IPS-20b (cell line): ENCODE measurements at regions not wholly inside any gene's neighbourhood (a gene's known extent, or its start where the extent isn't known, plus 50 kb on each side); places are given as distances from the start of the nearest gene placed in this dataset.

Source experiments
- H3K27ac ChIP-seq: one replicate; pipeline ENCODE4 v1.5.1; 2013; ENCODE audit warnings: low read length
- H3K27me3 ChIP-seq: 2 replicates; pipeline ENCODE4 v1.6.1; 2013; ENCODE audit warnings: mild to moderate bottlenecking, low read length, inconsistent platforms; ENCODE audit not compliant: insufficient read depth
- H3K36me3 ChIP-seq: 2 replicates; pipeline ENCODE4 v1.6.1; 2013; ENCODE audit warnings: low read depth, mild to moderate bottlenecking, inconsistent platforms, low read length, moderate library complexity; ENCODE audit not compliant: insufficient read depth
- H3K4me1 ChIP-seq: 2 replicates; pipeline ENCODE4 v1.6.1; 2013; ENCODE audit warnings: mild to moderate bottlenecking, control low read depth, inconsistent platforms, low read length, moderate library complexity; ENCODE audit not compliant: insufficient read depth
- H3K4me3 ChIP-seq: 2 replicates; pipeline ENCODE4 v1.5.1; 2013; ENCODE audit warnings: mild to moderate bottlenecking, low read length, inconsistent platforms
- H3K9ac ChIP-seq: 2 replicates; pipeline ENCODE4 v1.6.1; 2013; ENCODE audit warnings: low read depth, mild to moderate bottlenecking, inconsistent platforms, low read length, moderate library complexity
- H3K9me3 ChIP-seq: 2 replicates; pipeline ENCODE4 v1.6.1; 2013; ENCODE audit warnings: mild to moderate bottlenecking, low read depth, low read length, inconsistent platforms; ENCODE audit not compliant: insufficient read depth

- no peak overlapping the region for H3K4me3 ChIP-seq
- H3K36me3 ChIP-seq = no peaks in the 10 kb centered on the region
- H3K4me1 ChIP-seq = peaks cover 11% of the 10 kb centered on the region
- no peak overlapping the region for H3K9ac ChIP-seq
- no peak overlapping the region for H3K27ac ChIP-seq
- H3K9me3 ChIP-seq = no peaks in the 10 kb centered on the region
- H3K27me3 ChIP-seq = no peaks in the 10 kb centered on the region
Observed at GRCh38 chr2:104004821-104005220, 849.1 kb upstream of the POU3F3 start.

- Histone ChIP-seq H3K27ac (no peak overlapping the region), H3K4me1 (no peaks in the 10 kb centered on the region), H3K9ac (no peak overlapping the region), H3K27me3 (no peaks in the 10 kb centered on the region), H3K4me3 (no peak overlapping the region), H3K36me3 (no peaks in the 10 kb centered on the region), H3K9me3 (peaks cover 4% of the 10 kb centered on the region)
Observed at GRCh38 chr2:104016801-104017200, 837.1 kb upstream of the POU3F3 start.

GRCh38 chr2:104023306-104023705 is 830.6 kb upstream of the POU3F3 start:
- H3K27me3 ChIP-seq = no peaks in the 10 kb centered on the region
- no peak overlapping the region for H3K27ac ChIP-seq
- H3K4me3 ChIP-seq = no peak overlapping the region
- H3K9ac ChIP-seq = no peak overlapping the region
- H3K36me3 ChIP-seq = no peaks in the 10 kb centered on the region
- no peaks in the 10 kb centered on the region for H3K9me3 ChIP-seq
- peaks cover 22% of the 10 kb centered on the region for H3K4me1 ChIP-seq

- no peaks in the 10 kb centered on the region for H3K36me3 ChIP-seq
- H3K27ac ChIP-seq = no peak overlapping the region
- peaks cover 22% of the 10 kb centered on the region for H3K4me1 ChIP-seq
- H3K9ac ChIP-seq = no peak overlapping the region
- no peaks in the 10 kb centered on the region for H3K27me3 ChIP-seq
- H3K4me3 ChIP-seq = no peak overlapping the region; the same call in 1 of the 2 replicates
- H3K9me3 ChIP-seq = no peaks in the 10 kb centered on the region
Observed at GRCh38 chr2:104023765-104024164, 830.1 kb upstream of the POU3F3 start.

GRCh38 chr2:104025295-104025694 is 828.6 kb upstream of the POU3F3 start:
- Histone ChIP-seq H3K27me3 (no peaks in the 10 kb centered on the region), H3K9ac (no peak overlapping the region), H3K4me1 (peaks cover 22% of the 10 kb centered on the region), H3K9me3 (no peaks in the 10 kb centered on the region), H3K36me3 (no peaks in the 10 kb centered on the region), H3K27ac (no peak overlapping the region), H3K4me3 (no peak overlapping the region)

GRCh38 chr2:104026725-104027124 is 827.2 kb upstream of the POU3F3 start:
- H3K9me3 ChIP-seq = no peaks in the 10 kb centered on the region

GRCh38 chr2:104027321-104027720 is 826.6 kb upstream of the POU3F3 start:
- Histone ChIP-seq H3K4me1 (peaks cover 22% of the 10 kb centered on the region), H3K4me3 (no peak overlapping the region), H3K27ac (no peak overlapping the region), H3K27me3 (no peaks in the 10 kb centered on the region), H3K36me3 (no peaks in the 10 kb centered on the region), H3K9ac (no peak overlapping the region), H3K9me3 (no peaks in the 10 kb centered on the region)

More at GRCh38 chr2:104026725-104027124, 827.2 kb upstream of the POU3F3 start:
- no peaks in the 10 kb centered on the region for H3K36me3 ChIP-seq
- no peaks in the 10 kb centered on the region for H3K27me3 ChIP-seq
- peaks cover 22% of the 10 kb centered on the region for H3K4me1 ChIP-seq
- no peak overlapping the region for H3K27ac ChIP-seq
- no peak overlapping the region for H3K4me3 ChIP-seq
- H3K9ac ChIP-seq = no peak overlapping the region

- no peaks in the 10 kb centered on the region for H3K27me3 ChIP-seq
Observed at GRCh38 chr2:104028061-104028460, 825.9 kb upstream of the POU3F3 start.

GRCh38 chr2:104033399-104033798 is 820.5 kb upstream of the POU3F3 start:
- no peaks in the 10 kb centered on the region for H3K27me3 ChIP-seq
- H3K4me3 ChIP-seq = no peak overlapping the region
- no peaks in the 10 kb centered on the region for H3K36me3 ChIP-seq
- H3K9ac ChIP-seq = no peak overlapping the region
- no peaks in the 10 kb centered on the region for H3K9me3 ChIP-seq
- no peak overlapping the region for H3K27ac ChIP-seq
- no peaks in the 10 kb centered on the region for H3K4me1 ChIP-seq

More at GRCh38 chr2:104028061-104028460, 825.9 kb upstream of the POU3F3 start:
- Histone ChIP-seq H3K27ac (no peak overlapping the region), H3K9me3 (no peaks in the 10 kb centered on the region), H3K9ac (no peak overlapping the region), H3K4me1 (peaks cover 19% of the 10 kb centered on the region), H3K4me3 (no peak overlapping the region), H3K36me3 (no peaks in the 10 kb centered on the region)

GRCh38 chr2:104040771-104041170 is 813.1 kb upstream of the POU3F3 start:
- Histone ChIP-seq H3K27ac (no peak overlapping the region), H3K4me3 (no peak overlapping the region), H3K9me3 (no peaks in the 10 kb centered on the region), H3K27me3 (no peaks in the 10 kb centered on the region), H3K4me1 (peaks cover 5% of the 10 kb centered on the region; the same call in 1 of the 2 replicates), H3K36me3 (no peaks in the 10 kb centered on the region), H3K9ac (no peak overlapping the region)

GRCh38 chr2:104041351-104041750 is 812.6 kb upstream of the POU3F3 start:
- H3K4me1 ChIP-seq = peaks cover 5% of the 10 kb centered on the region; the same call in 1 of the 2 replicates
- H3K36me3 ChIP-seq = no peaks in the 10 kb centered on the region
- H3K27me3 ChIP-seq = no peaks in the 10 kb centered on the region
- no peak overlapping the region for H3K9ac ChIP-seq
- no peaks in the 10 kb centered on the region for H3K9me3 ChIP-seq
- no peak overlapping the region for H3K27ac ChIP-seq
- no peak overlapping the region for H3K4me3 ChIP-seq

- Histone ChIP-seq H3K27ac (no peak overlapping the region), H3K4me1 (peaks cover 5% of the 10 kb centered on the region; the same call in 1 of the 2 replicates), H3K4me3 (no peak overlapping the region), H3K36me3 (no peaks in the 10 kb centered on the region), H3K9me3 (no peaks in the 10 kb centered on the region), H3K27me3 (no peaks in the 10 kb centered on the region), H3K9ac (no peak overlapping the region)
Observed at GRCh38 chr2:104043864-104044263, 810.1 kb upstream of the POU3F3 start.
